ENCODE measurements at regions not wholly inside any gene's neighbourhood (a gene's known extent, or its start where the extent isn't known, plus 50 kb on each side); places are given as distances from the start of the nearest gene placed in this dataset.
A peak's percentile ranks its signal among the peaks of the same experiment; 100 is the strongest.

DNA sequence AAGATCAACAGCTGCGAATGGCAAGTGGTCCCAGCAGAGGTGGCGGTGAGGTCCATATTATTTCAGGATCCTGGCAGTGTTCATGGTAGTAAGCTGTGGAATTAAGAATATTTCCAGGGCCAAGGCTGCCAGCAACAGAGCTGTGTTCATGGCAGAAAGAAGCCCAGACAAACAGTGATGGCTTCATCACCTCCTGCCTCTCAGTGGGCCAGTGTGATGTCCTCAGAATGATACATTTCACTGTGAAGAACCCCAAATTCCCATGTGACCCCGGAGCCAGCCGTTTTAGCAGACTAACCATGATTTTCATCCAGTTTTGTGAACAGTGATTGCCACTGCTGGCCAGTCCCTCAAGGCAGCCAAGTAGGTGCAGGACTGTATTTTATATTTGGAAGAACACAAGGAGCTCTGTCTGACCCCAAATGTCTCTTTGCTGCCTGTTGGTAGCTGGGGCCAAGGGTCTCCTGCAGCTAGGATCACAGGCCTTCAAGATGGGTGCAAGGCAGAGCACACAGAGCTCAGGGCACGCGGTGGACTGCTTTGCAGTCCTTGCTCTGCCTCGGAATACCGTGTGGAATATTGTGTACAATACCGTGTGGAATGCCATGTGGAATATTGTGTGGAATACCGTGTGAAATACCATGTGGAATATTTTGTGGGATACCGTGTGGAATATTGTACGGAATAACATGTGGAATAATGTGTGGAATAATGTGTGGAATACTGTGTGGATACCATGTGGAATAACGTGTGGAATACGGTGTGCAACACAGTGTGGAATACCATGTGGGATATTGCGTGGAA, 132.3 kb upstream of the CHST15 start:
- peak; percentile 50 for DNase-seq

DNA sequence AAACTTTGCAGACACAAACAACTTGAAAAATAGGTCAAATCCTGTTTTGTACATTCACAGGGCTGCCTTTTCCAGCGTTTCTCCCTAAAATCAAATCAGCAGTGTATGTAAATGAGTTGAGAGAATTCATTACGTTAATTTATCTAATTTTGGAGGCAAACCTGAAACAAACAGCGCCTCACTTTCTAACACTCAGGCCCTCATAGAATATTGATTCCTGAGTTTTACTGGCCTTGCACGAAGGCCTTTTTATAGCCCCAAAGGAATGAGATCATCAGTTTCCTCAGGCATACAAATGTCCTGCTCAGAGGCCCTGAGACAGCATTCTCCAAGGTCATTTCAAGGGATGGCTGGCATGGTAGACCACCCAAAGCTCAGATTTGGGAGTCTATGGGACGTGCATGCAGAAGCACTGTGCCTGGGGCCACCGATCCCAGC, 131.7 kb upstream of the CHST15 start:
- DNase-seq, result no peak

- no peak for DNase-seq
Observed at GRCh38 chr10:124224331-124225028, 131.1 kb upstream of the CHST15 start.

DNA sequence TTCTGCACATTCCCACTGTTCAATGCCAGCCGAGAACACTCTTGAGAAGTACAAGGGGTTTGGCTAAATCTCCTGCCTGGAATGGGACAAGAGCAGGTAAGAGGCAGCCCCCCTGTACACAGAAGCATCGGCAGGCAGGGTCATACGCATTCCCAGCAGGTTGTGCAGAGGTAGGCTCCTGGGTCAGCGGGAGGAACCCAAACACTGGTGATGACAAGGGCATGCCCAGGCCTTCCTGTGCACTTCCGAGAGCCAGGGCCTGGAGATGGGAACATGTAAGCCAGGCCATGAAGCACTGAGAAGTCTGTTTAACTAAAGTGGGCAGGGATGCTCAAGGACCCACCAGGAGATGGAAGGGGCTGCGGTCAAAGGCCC, 130.3 kb upstream of the CHST15 start:
- DNase-seq, result no peak

GRCh38 chr10:124222988-124223710, 129.8 kb upstream of the CHST15 start:
- no peak for DNase-seq

DNA sequence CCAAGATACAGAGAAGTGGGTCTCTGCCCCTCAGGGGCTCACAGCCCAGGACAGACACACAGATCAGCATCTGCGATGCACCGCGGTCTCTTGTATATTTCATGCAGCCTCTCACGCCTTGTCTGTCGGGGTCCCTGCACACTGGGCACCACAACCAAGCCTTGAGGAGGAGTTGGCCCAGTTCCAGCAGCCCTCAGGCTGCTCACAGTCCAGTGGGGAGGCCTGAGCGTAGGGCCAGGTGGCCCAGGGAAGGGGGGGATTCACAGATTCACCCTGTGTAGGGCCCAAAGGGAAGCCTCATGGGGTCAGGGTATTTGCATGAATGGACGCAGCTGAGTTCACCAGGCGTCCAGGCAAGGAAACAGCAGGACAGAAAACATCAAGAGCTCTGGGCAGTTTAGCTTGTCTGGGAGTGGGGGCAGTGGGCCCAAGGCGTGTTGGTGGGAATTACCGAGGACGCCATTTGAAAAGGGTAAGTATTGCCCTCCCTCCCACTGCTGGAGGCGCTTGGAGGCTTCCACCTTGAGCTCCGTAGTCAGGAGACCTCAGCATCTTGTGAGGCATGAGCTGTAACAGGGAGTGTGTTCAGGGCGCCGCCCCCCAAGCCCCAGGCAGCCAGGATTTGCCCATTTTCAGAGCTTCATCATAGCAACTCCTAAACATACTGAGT, 129.1 kb upstream of the CHST15 start:
- no peak for DNase-seq

DNA sequence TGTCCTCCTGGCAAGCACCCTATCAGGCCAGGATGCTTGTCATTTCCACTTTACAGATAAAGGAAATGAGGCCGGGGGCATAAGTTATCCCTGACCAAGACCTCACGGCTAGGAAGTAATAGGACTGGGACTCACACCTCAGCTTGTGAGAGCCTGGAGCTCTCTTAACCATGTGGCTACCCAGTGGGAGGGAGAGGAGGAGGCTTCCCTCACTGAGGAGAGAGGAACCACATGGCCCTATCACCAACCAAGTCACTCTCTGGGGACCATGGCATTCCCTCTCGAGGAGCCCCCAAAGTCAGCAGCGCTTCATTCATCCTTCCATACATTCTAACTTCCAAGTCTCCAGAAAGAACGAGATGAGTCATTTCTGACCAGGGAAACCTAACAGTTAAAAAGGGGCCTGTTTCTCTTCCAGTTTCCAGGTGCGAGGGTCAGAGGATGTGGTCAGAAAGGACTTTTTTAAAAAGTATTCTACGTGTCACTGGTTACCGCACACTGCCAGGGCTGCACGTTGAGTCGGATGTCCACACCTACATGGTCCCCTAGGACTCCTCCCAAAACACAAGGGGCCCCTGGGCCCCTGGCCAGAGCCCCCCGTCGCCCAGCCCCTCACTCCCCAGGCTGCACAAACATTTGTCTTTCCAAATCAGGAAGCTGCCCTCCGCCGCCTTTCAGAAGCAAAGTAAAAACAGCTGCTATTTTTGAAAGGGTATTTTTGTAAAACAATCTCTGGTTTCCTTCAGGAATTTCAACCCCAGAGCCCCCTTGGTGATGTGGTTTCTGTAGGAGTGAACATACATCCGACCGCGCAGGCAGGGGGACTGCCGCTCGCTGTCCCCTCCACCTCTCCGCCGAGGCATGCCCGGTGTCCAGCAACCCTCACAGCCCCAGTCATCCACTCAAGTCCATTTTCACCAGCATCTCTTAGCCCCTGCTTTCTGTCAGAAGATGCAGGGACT, 128.2 kb upstream of the CHST15 start:
- no peak for DNase-seq

- no peak for DNase-seq
Observed at GRCh38 chr10:124220971-124221355, 127.6 kb upstream of the CHST15 start.

- DNase-seq, result no peak
Observed at GRCh38 chr10:124220547-124220946, 127.1 kb upstream of the CHST15 start.

- DNase-seq, result no peak
Observed at GRCh38 chr10:124219655-124220054, 126.3 kb upstream of the CHST15 start.

- no peak for DNase-seq
Observed at GRCh38 chr10:124219062-124219461, 125.7 kb upstream of the CHST15 start.

GRCh38 chr10:124217906-124218804, 124.8 kb upstream of the CHST15 start:
- no peak for DNase-seq

GRCh38 chr10:124217031-124217430, 123.6 kb upstream of the CHST15 start:
- no peak for DNase-seq

DNA sequence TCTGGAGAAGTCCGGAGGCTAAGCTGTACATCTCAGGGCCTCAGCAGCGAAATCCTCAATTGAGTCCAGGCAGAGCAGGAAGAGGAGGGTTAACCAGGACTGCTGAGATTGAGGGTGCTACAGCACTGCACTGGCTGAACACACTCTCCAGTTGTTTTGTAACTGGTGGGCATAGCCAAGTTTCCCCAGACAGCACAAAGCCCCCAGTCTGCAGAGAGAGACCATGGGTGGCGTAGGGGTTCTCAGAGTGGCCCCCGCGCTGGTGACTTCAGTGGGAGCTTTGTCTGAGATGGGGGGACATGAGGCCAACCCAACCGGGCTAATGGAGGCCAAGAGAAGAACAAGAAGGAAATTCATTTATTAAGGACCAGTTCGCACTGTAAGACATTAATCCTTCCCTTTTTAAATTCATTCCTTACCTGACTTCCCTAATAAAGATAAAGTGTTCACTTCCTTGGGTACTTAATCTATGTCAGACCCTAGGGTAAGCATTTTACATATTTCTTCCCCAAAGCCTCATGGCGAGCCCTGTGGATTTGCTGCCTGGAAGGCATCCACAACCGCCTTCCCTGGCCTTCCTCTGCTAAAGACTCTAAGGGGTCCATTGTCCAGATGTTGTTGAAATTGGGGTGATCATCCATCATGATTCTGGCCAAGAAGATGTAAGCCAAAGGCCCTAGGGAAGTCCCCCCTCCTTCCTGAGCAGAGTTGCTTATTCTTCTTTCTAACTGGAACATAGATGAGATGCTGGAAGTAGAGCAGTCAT, 121.4 kb upstream of the CHST15 start:
- no peak for DNase-seq

DNA sequence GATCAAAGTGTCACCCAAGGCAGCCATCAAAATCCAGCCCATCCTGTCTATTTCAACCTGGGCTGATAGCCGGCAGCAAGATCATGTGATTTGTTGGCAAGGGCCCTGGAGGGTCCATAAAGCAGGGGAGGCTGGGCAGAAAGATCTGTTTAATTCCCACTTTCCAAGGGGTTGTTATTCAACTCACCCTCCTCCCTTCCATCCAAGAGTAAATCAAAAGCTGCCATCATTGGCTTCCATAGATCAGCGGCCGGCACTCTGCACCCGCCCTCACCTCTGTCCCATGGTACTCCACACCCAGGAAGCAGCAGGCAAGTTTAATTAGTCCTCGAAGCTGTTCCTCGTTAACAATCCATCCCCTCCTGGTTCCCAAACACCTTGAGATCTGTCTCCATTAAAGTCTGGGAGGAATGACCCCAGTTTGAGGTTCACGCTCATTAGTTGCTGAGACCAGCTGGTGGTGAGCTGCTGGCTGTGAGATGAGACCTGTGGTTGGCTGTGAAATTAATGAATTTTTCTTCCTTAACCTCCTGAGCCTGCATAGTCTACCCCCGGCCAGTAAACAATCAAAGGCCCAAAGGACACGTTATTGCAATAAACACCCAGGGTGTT, 120.6 kb upstream of the CHST15 start:
- no peak for DNase-seq

DNA sequence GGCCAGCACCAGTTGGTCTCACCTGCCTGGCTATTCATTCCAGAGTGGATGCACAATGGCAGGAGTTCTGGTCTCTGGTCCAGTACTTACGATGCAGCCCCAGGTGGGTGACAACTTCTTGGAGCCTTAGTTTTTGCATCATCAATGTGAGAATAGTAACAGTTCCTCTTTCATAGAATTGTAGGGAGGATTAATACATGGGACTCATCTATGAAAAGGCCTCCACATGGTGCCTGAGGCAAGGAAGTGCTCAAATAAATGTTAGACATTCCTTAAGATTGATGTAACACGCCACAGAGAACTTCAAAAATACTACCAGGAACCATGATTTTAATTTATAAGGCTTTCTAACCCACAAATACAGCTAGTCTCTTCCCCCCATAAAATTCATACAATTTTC, 120.1 kb upstream of the CHST15 start:
- DNase-seq, result no peak

DNA sequence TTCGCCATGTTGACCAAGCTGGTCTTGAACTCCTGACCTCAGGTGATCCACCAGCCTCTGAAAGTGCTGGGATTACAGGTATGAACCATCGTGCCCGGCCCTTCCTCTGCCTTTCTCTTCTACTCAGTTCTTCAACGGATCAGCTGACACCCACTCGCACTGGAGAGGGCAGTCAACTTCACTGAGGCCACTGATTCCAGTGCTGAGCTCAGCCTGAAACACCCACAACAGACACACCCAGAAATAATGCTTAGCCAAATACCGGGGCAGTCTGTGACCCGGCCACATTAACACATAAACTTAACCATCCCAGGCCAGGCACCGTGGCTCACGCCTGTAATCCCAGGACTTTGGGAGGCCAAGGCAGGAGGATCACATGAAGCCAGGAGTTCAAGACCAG, 119.3 kb upstream of the CHST15 start:
- no peak for DNase-seq

DNA sequence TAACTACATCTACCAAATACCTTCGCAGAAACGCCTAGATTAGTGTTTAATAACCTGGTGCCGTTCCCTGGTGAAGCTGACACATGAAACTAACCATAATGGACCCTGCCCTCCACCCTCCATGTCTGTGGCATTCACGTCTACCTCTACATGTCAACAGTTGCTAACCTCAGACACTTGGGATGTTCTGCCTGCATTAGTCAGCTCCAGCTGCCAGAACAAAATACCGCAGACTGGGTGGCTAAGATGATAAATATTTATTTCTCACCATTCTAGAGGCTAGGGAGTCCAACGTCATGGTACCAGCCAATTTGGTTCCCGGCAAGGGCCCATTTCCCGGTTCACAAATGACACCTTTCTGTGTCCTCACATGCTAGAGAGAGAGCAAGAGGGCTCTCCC, 118.5 kb upstream of the CHST15 start:
- DNase-seq, result no peak

GRCh38 chr10:124210263-124210662, 116.9 kb upstream of the CHST15 start:
- no peak for DNase-seq

- no peak for DNase-seq
Observed at GRCh38 chr10:124207391-124207790, 114.0 kb upstream of the CHST15 start.
